ENCODE measurements at regions not wholly inside any gene's neighbourhood (a gene's known extent, or its start where the extent isn't known, plus 50 kb on each side); places are given as distances from the start of the nearest gene placed in this dataset.

- Histone ChIP-seq H3K4me3 (replicated peaks; ENCODE audit: insufficient read depth, low read length) (no peak overlapping the region), H3K27me3 (ENCODE audit: insufficient read depth, poor library complexity, severe bottlenecking) (no peaks in the 10 kb centered on the region), H3K27ac (replicated peaks) (no peak overlapping the region)
- DNase-seq (ENCODE audit: low read depth in 1 of 2, low spot score in 1 of 2), result no peak
- TF ChIP-seq POLR2AphosphoS5 (IDR thresholded peaks at IDR 0.05; ENCODE audit: low read depth) (no peak), SPI1 (IDR thresholded peaks at IDR 0.05; ENCODE audit: borderline replicate concordance, low read depth) (no peak)
These were observed 323.6 kb downstream of the NFIB start for GRCh38 chr9:13990331-13990730.

GRCh38 chr9:13988944-13989343, 325.0 kb downstream of the NFIB start:
- no peak overlapping the region for H3K27ac ChIP-seq (replicated peaks)
- H3K27me3 ChIP-seq (ENCODE audit: insufficient read depth, poor library complexity, severe bottlenecking), result no peaks in the 10 kb centered on the region
- H3K4me3 ChIP-seq (replicated peaks; ENCODE audit: insufficient read depth, low read length), result no peak overlapping the region
- TF ChIP-seq POLR2AphosphoS5 (IDR thresholded peaks at IDR 0.05; ENCODE audit: low read depth), result no peak
- TF ChIP-seq REST (IDR thresholded peaks at IDR 0.05; ENCODE audit: insufficient replicate concordance, low read depth), result no peak
- TF ChIP-seq SPI1 (IDR thresholded peaks at IDR 0.05; ENCODE audit: borderline replicate concordance, low read depth), result no peak
- TF ChIP-seq CTCF (IDR thresholded peaks at IDR 0.05; ENCODE audit: insufficient read depth, low read length), result no peak
- TF ChIP-seq GABPA (IDR thresholded peaks at IDR 0.05; ENCODE audit: low read depth), result no peak
- no peak for DNase-seq (ENCODE audit: low read depth in 1 of 2, low spot score in 1 of 2)

- Histone ChIP-seq H3K27me3 (ENCODE audit: insufficient read depth, poor library complexity, severe bottlenecking) (no peaks in the 10 kb centered on the region), H3K27ac (replicated peaks) (no peak overlapping the region), H3K4me3 (replicated peaks; ENCODE audit: insufficient read depth, low read length) (no peak overlapping the region)
- TF ChIP-seq CTCF (IDR thresholded peaks at IDR 0.05; ENCODE audit: insufficient read depth, low read length) (no peak), POLR2AphosphoS5 (IDR thresholded peaks at IDR 0.05; ENCODE audit: low read depth) (no peak), REST (IDR thresholded peaks at IDR 0.05; ENCODE audit: insufficient replicate concordance, low read depth) (no peak), SPI1 (IDR thresholded peaks at IDR 0.05; ENCODE audit: borderline replicate concordance, low read depth) (no peak), GABPA (IDR thresholded peaks at IDR 0.05; ENCODE audit: low read depth) (no peak)
- no peak for DNase-seq (ENCODE audit: low read depth in 1 of 2, low spot score in 1 of 2)
These were observed 330.3 kb downstream of the NFIB start for GRCh38 chr9:13983607-13984006.

- H3K27me3 ChIP-seq (ENCODE audit: insufficient read depth, poor library complexity, severe bottlenecking), result no peaks in the 10 kb centered on the region
- no peak for TF ChIP-seq SPI1 (IDR thresholded peaks at IDR 0.05; ENCODE audit: borderline replicate concordance, low read depth)
- TF ChIP-seq REST (IDR thresholded peaks at IDR 0.05; ENCODE audit: insufficient replicate concordance, low read depth), result no peak
- TF ChIP-seq CTCF (IDR thresholded peaks at IDR 0.05; ENCODE audit: insufficient read depth, low read length), result no peak
- TF ChIP-seq POLR2AphosphoS5 (IDR thresholded peaks at IDR 0.05; ENCODE audit: low read depth), result no peak
- no peak for TF ChIP-seq GABPA (IDR thresholded peaks at IDR 0.05; ENCODE audit: low read depth)
- H3K4me3 ChIP-seq (replicated peaks; ENCODE audit: insufficient read depth, low read length), result no peak overlapping the region
- H3K27ac ChIP-seq (replicated peaks), result no peak overlapping the region
- DNase-seq (ENCODE audit: low read depth in 1 of 2, low spot score in 1 of 2), result no peak
These were observed 334.0 kb downstream of the NFIB start for GRCh38 chr9:13979941-13980318.
